DOHH2 (cell line): ENCODE measurements at regions not wholly inside any gene's neighbourhood (a gene's known extent, or its start where the extent isn't known, plus 50 kb on each side); places are given as distances from the start of the nearest gene placed in this dataset.

Source experiments
- H3F3A ChIP-seq: fragments of 200-600 bp; sonication (generic), shearing (Covaris generic); 2 replicates; pipeline ENCODE4 v1.6.0; 2016; ENCODE audit warnings: antibody characterized with exemption, mild to moderate bottlenecking; ENCODE audit not compliant: control insufficient read depth, insufficient read depth
- H3K27ac ChIP-seq: fragments of 200-600 bp; sonication (generic); 2 replicates; pipeline ENCODE4 v1.5.1; 2014; ENCODE audit warnings: low read depth, mild to moderate bottlenecking, low read length, moderate library complexity
- H3K27me3 ChIP-seq: fragments of 200-600 bp; sonication (generic); 2 replicates; pipeline ENCODE4 v1.6.1; 2014; ENCODE audit warnings: mild to moderate bottlenecking, low read length, mixed read lengths; ENCODE audit not compliant: control insufficient read depth
- H3K36me3 ChIP-seq: fragments of 200-600 bp; sonication (generic); 2 replicates; pipeline ENCODE4 v1.6.1; 2014; ENCODE audit warnings: mild to moderate bottlenecking, low read length, moderate library complexity, mixed read lengths; ENCODE audit not compliant: control insufficient read depth
- H3K4me1 ChIP-seq: fragments of 200-600 bp; sonication (generic); 2 replicates; pipeline ENCODE4 v1.6.1; 2014; ENCODE audit warnings: mild to moderate bottlenecking, low read length, mixed read lengths; ENCODE audit not compliant: control insufficient read depth
- H3K4me2 ChIP-seq: fragments of 200-600 bp; sonication (generic); 2 replicates; pipeline ENCODE4 v1.6.0; 2014; ENCODE audit warnings: mild to moderate bottlenecking, low read length, moderate library complexity
- H3K4me3 ChIP-seq: fragments of 200-600 bp; sonication (generic); 2 replicates; pipeline ENCODE4 v1.5.1; 2014; ENCODE audit warnings: mild to moderate bottlenecking, low read length, mixed read lengths
- H3K79me2 ChIP-seq: fragments of 200-600 bp; sonication (generic); 2 replicates; pipeline ENCODE4 v1.6.1; 2014; ENCODE audit warnings: mild to moderate bottlenecking, low read length, mixed read lengths; ENCODE audit not compliant: control insufficient read depth
- H3K9me2 ChIP-seq: fragments of 200-600 bp; sonication (generic); replicated peaks from 2 replicates; pipeline ENCODE4 v1.6.1; 2014; ENCODE audit warnings: mild to moderate bottlenecking, low read length, mixed read lengths; ENCODE audit not compliant: control insufficient read depth
- H3K9me3 ChIP-seq: fragments of 200-600 bp; sonication (generic); 2 replicates; pipeline ENCODE4 v1.6.1; 2014; ENCODE audit warnings: antibody characterized with exemption, low read length, mixed read lengths; ENCODE audit not compliant: control insufficient read depth, insufficient read depth
- H4K20me1 ChIP-seq: fragments of 200-600 bp; sonication (generic); 2 replicates; pipeline ENCODE4 v1.6.0; 2014; ENCODE audit warnings: low read depth, mild to moderate bottlenecking, antibody characterized with exemption, low read length, moderate library complexity; ENCODE audit not compliant: control insufficient read depth, insufficient read depth
- CTCF ChIP-seq: fragments of 200-600 bp; sonication (generic); IDR thresholded peaks from one replicate; pipeline ENCODE4 v1.5.1; 2014; ENCODE audit warnings: antibody characterized with exemption, mild to moderate bottlenecking, low read depth, low read length; ENCODE audit not compliant: poor library complexity, severe bottlenecking
- EZH2phosphoT487 ChIP-seq: fragments of 200-600 bp; sonication (generic); IDR thresholded peaks from 2 replicates; pipeline ENCODE4 v1.6.1; 2017; ENCODE audit warnings: borderline replicate concordance, mild to moderate bottlenecking, antibody characterized with exemption, low read length, moderate library complexity, mixed read lengths

- Histone ChIP-seq H3K4me1 (peaks cover 20% of the 10 kb centered on the region), H3K4me3 (no peak overlapping the region), H4K20me1 (no peaks in the 10 kb centered on the region), H3K27ac (no peak overlapping the region), H3K27me3 (no peaks in the 10 kb centered on the region), H3F3A (no peaks in the 10 kb centered on the region), H3K9me3 (no peaks in the 10 kb centered on the region), H3K36me3 (no peaks in the 10 kb centered on the region), H3K9me2 (no peaks in the 10 kb centered on the region), H3K79me2 (no peaks in the 10 kb centered on the region), H3K4me2 (no peak overlapping the region)
- TF ChIP-seq CTCF: no peak
- no peak for TF ChIP-seq EZH2phosphoT487
Observed at GRCh38 chr2:176772816-176773215, 439.8 kb upstream of the HNRNPA3 start.

- Histone ChIP-seq H3K27ac (no peak overlapping the region), H3K79me2 (no peaks in the 10 kb centered on the region), H3K4me1 (peaks cover 4% of the 10 kb centered on the region), H4K20me1 (no peaks in the 10 kb centered on the region), H3K9me3 (no peaks in the 10 kb centered on the region), H3F3A (no peaks in the 10 kb centered on the region), H3K4me3 (no peak overlapping the region), H3K4me2 (no peak overlapping the region), H3K9me2 (no peaks in the 10 kb centered on the region), H3K36me3 (no peaks in the 10 kb centered on the region), H3K27me3 (no peaks in the 10 kb centered on the region)
- TF ChIP-seq EZH2phosphoT487: no peak
- no peak for TF ChIP-seq CTCF
Observed at GRCh38 chr2:176774766-176775451, 437.7 kb upstream of the HNRNPA3 start.

- TF ChIP-seq EZH2phosphoT487 (no peak), CTCF (no peak)
- no peaks in the 10 kb centered on the region for H3K27me3 ChIP-seq
- peaks cover 8% of the 10 kb centered on the region for H3K4me1 ChIP-seq
- no peak overlapping the region for H3K4me2 ChIP-seq
- no peak overlapping the region for H3K27ac ChIP-seq
- no peaks in the 10 kb centered on the region for H3K36me3 ChIP-seq
- no peaks in the 10 kb centered on the region for H3K79me2 ChIP-seq
- no peak overlapping the region for H3K4me3 ChIP-seq
- H3K9me3 ChIP-seq: peaks cover 13% of the 10 kb centered on the region
- no peaks in the 10 kb centered on the region for H3F3A ChIP-seq
- no peaks in the 10 kb centered on the region for H3K9me2 ChIP-seq
- no peaks in the 10 kb centered on the region for H4K20me1 ChIP-seq
Observed at GRCh38 chr2:176777262-176777661, 435.3 kb upstream of the HNRNPA3 start.
